22Rv1 (cell line): ENCODE measurements at regions not wholly inside any gene's neighbourhood (a gene's known extent, or its start where the extent isn't known, plus 50 kb on each side); places are given as distances from the start of the nearest gene placed in this dataset.

Source experiments
- CTCF ChIP-seq: fragments of 450-650 bp; IDR thresholded peaks from 2 replicates; pipeline ENCODE4 v1.5.1; 2017; ENCODE audit warnings: mild to moderate bottlenecking
- ZFX ChIP-seq: fragments of 450-650 bp; IDR thresholded peaks from 2 replicates; pipeline ENCODE4 v1.6.1; 2017; ENCODE audit warnings: antibody characterized with exemption, borderline replicate concordance

GRCh38 chr5:174409971-174410370, 314.4 kb upstream of the MSX2 start:
- TF ChIP-seq CTCF (no peak), ZFX (no peak)
